Heart left ventricle (tissue), 16 donors: ENCODE measurements at regions not wholly inside any gene's neighbourhood (a gene's known extent, or its start where the extent isn't known, plus 50 kb on each side); places are given as distances from the start of the nearest gene placed in this dataset.

Source experiments
- ATAC-seq, 4 donors: fragments of 200-7000 bp; cut with Tn5 transposase; one replicate each; pipeline ENCODE4 v1.9.1; 2020 to 2022; ENCODE audit warnings: moderate library complexity in 4 of 4, mild to moderate bottlenecking in 3 of 4, moderate number of reproducible peaks in 1 of 4
- DNase-seq, 5 donors: peaks; one replicate each; pipeline ENCODE4 v3.0.0-alpha.2; 2020
- H3K27ac ChIP-seq, 12 donors: fragments of 200-600 bp; sonication (generic) in 4 of 12; one replicate each; pipeline versions ENCODE4 v1.5.0 to v1.8.0; 2016 to 2022; ENCODE audit warnings: mild to moderate bottlenecking in 2 of 12
- H3K27me3 ChIP-seq, 9 donors: fragments of 200-600 bp; sonication (generic) in 2 of 9; one replicate each; pipeline versions ENCODE4 v1.5.1 to v1.8.0; 2016 to 2022; ENCODE audit warnings: mild to moderate bottlenecking in 3 of 9
- H3K36me3 ChIP-seq, 9 donors: fragments of 200-600 bp; sonication (generic) in 2 of 9; one replicate each; pipeline versions ENCODE4 v1.5.0 to v1.8.0; 2018 to 2022; ENCODE audit warnings: mild to moderate bottlenecking in 2 of 9
- H3K4me1 ChIP-seq, 12 donors: fragments of 200-600 bp; sonication (generic) in 4 of 12; one replicate each; pipeline versions ENCODE4 v1.5.0 to v1.8.0; 2016 to 2022; ENCODE audit warnings: mild to moderate bottlenecking in 3 of 12
- H3K4me3 ChIP-seq, 12 donors: fragments of 200-600 bp; sonication (generic) in 4 of 12; one replicate each; pipeline versions ENCODE4 v1.5.0 to v1.8.0; 2017 to 2022; ENCODE audit warnings: mild to moderate bottlenecking in 9 of 12, moderate library complexity in 4 of 12
- H3K9me3 ChIP-seq, 12 donors: fragments of 200-600 bp; sonication (generic) in 4 of 12; one replicate each; pipeline versions ENCODE4 v1.5.0 to v1.8.0; 2016 to 2022; ENCODE audit warnings: mild to moderate bottlenecking in 1 of 12
- CTCF ChIP-seq, 12 donors: fragments of 200-600 bp; sonication (generic) in 4 of 12; IDR thresholded peaks; one replicate each; pipeline versions ENCODE4 v1.5.0 to v1.8.0; 2018 to 2022; ENCODE audit warnings: antibody characterized with exemption in 12 of 12, mild to moderate bottlenecking in 5 of 12
- POLR2A ChIP-seq, 2 donors: fragments of 450-650 bp; IDR thresholded peaks; one replicate each; pipeline ENCODE4 v1.6.1; 2017; ENCODE audit warnings: antibody characterized with exemption in 2 of 2, mild to moderate bottlenecking in 2 of 2, moderate library complexity in 2 of 2
- WGBS, 4 donors: extraction: QIAGEN DNeasy Blood & Tissue Kit in 2 of 4; methylation state at CpG; one replicate each; pipeline versions ENCODE4 v1.1.5 to v1.1.7; 2013 to 2018; 5-methylcytosine and 5-hydroxymethylcytosine counted together
- intact Hi-C, 10 donors: fragments of 100-400 bp; cut with DNase I; formaldehyde crosslinking; loops; one replicate each; pipeline versions ENCODE4 v1.11.1 to v1.14.2; 2022
- donor health status: ischemic (EF 13 %, LVEDD 7.1; RV severe dilation, severe dysfunction).
- donor health status: healthy with polysubstance abuse.
- donor health status: DM: no; HTN: yes; CAD: no.
- donor health status: DM: no; HTN: no; CAD: no.
- donor health status: ischemic (EF 25% LVEDD 6.9; RV normal size, moderate dysfunction).
- donor health status: ischemic (EF 25% LVEDD 5.7; RV mildly dilated, moderate dysfunction).
- donor health status: healthy.
- donor health status: DM: yes; HTN: yes; CAD: no.
- donor health status: ischemic (EF 35%, LVEDD 5.7; RV mildly dilated, moderate dysfunction).
- donor health status: nonischemic (EF 11% LVEDD 7.7; RV severe dilation, severe dysfunction).
- donor health status: DM: yes; HTN: yes; CAD: no.
- donor health status: PGD.
- donor health status: ischemic (EF 29% LVEDD 5.4; RV normal size, mild dysfunction).
- donor health status: nonischemic (EF 23%, LVEDD 6.1; RV moderate dilation, normal function).

GRCh38 chr11:92141159-92141558, 83.5 kb upstream of the FAT3 start:
- intact Hi-C loops, result no loop called here
- H3K36me3 ChIP-seq, result no peaks in the 10 kb centered on the region
- DNase-seq, result no peak
- WGBS, 4 donors, result 23 to 47% (median 36%) methylated on average over 3 of the region's 3 CpGs
- H3K27me3 ChIP-seq, result no peaks in the 10 kb centered on the region
- ATAC-seq, result no peak
- H3K4me3 ChIP-seq, result no peak overlapping the region
- H3K27ac ChIP-seq, result no peak overlapping the region
- H3K4me1 ChIP-seq, result no peaks in the 10 kb centered on the region
- H3K9me3 ChIP-seq, result no peaks in the 10 kb centered on the region
- no peak for TF ChIP-seq POLR2A (IDR thresholded peaks at IDR 0.05)
- TF ChIP-seq CTCF (IDR thresholded peaks at IDR 0.05), result no peak

- ATAC-seq (no peak), DNase-seq (no peak)
- no peak overlapping the region for H3K4me3 ChIP-seq
- no peak overlapping the region for H3K27ac ChIP-seq
- H3K27me3 ChIP-seq, result no peaks in the 10 kb centered on the region
- TF ChIP-seq POLR2A (IDR thresholded peaks at IDR 0.05), result no peak
- no peak for TF ChIP-seq CTCF (IDR thresholded peaks at IDR 0.05)
- H3K4me1 ChIP-seq, result no peaks in the 10 kb centered on the region
- H3K36me3 ChIP-seq, result no peaks in the 10 kb centered on the region
- WGBS, 4 donors, result 73 to 85% (median 82%) methylated on average over 2 of the region's 2 CpGs
- intact Hi-C loops, result no loop called here
- no peaks in the 10 kb centered on the region for H3K9me3 ChIP-seq
Measured at GRCh38 chr11:92140021-92140420, 84.6 kb upstream of the FAT3 start.

GRCh38 chr11:92138296-92138695, 86.3 kb upstream of the FAT3 start:
- TF ChIP-seq POLR2A (IDR thresholded peaks at IDR 0.05) (no peak), CTCF (IDR thresholded peaks at IDR 0.05) (no peak)

GRCh38 chr11:92137747-92138146, 86.9 kb upstream of the FAT3 start:
- intact Hi-C loops, result no loop called here
- Histone ChIP-seq H3K4me1 (no peaks in the 10 kb centered on the region), H3K36me3 (no peaks in the 10 kb centered on the region), H3K9me3 (peaks cover 0 to 6% (median 0%) of the 10 kb centered on the region in 12 donors), H3K27ac (no peak overlapping the region), H3K27me3 (no peaks in the 10 kb centered on the region), H3K4me3 (no peak overlapping the region)
- ATAC-seq (no peak), DNase-seq (no peak)
- 17 to 27% (median 25%) methylated on average over 2 of the region's 2 CpGs for WGBS, 4 donors
- no peak for TF ChIP-seq CTCF (IDR thresholded peaks at IDR 0.05)
- no peak for TF ChIP-seq POLR2A (IDR thresholded peaks at IDR 0.05)

More at GRCh38 chr11:92138296-92138695, 86.3 kb upstream of the FAT3 start:
- H3K4me1 ChIP-seq, result no peaks in the 10 kb centered on the region
- DNase-seq (no peak), ATAC-seq (no peak)
- no peaks in the 10 kb centered on the region for H3K36me3 ChIP-seq
- no peaks in the 10 kb centered on the region for H3K27me3 ChIP-seq
- H3K4me3 ChIP-seq, result no peak overlapping the region
- intact Hi-C loops, result no loop called here
- H3K27ac ChIP-seq, result no peak overlapping the region
- peaks cover 0 to 2% (median 0%) of the 10 kb centered on the region in 12 donors for H3K9me3 ChIP-seq
